ENCODE measurements at regions not wholly inside any gene's neighbourhood (a gene's known extent, or its start where the extent isn't known, plus 50 kb on each side); places are given as distances from the start of the nearest gene placed in this dataset.

GRCh38 chr1:86224651-86225310, 68.2 kb upstream of the COL24A1 start:
- no peaks in the 10 kb centered on the region for H3K9me3 ChIP-seq
- no peak overlapping the region for H3K4me3 ChIP-seq
- TF ChIP-seq, protein P1, sequence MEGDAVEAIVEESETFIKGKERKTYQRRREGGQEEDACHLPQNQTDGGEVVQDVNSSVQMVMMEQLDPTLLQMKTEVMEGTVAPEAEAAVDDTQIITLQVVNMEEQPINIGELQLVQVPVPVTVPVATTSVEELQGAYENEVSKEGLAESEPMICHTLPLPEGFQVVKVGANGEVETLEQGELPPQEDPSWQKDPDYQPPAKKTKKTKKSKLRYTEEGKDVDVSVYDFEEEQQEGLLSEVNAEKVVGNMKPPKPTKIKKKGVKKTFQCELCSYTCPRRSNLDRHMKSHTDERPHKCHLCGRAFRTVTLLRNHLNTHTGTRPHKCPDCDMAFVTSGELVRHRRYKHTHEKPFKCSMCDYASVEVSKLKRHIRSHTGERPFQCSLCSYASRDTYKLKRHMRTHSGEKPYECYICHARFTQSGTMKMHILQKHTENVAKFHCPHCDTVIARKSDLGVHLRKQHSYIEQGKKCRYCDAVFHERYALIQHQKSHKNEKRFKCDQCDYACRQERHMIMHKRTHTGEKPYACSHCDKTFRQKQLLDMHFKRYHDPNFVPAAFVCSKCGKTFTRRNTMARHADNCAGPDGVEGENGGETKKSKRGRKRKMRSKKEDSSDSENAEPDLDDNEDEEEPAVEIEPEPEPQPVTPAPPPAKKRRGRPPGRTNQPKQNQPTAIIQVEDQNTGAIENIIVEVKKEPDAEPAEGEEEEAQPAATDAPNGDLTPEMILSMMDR (IDR thresholded peaks at IDR 0.05): no peak
- H3K27ac ChIP-seq: peak overlapping the region in 1 of 10 donors; percentile 6
- H3K27me3 ChIP-seq: no peaks in the 10 kb centered on the region
- WGBS, 2 donors: 82 to 83% methylated on average over 5 of the region's 5 CpGs
- H3K4me1 ChIP-seq: no peaks in the 10 kb centered on the region
- DNase-seq (no peak), ATAC-seq (no peak)
- intact Hi-C loops (cut with DNase I): no loop called here
- no peaks in the 10 kb centered on the region for H3K36me3 ChIP-seq

DNA sequence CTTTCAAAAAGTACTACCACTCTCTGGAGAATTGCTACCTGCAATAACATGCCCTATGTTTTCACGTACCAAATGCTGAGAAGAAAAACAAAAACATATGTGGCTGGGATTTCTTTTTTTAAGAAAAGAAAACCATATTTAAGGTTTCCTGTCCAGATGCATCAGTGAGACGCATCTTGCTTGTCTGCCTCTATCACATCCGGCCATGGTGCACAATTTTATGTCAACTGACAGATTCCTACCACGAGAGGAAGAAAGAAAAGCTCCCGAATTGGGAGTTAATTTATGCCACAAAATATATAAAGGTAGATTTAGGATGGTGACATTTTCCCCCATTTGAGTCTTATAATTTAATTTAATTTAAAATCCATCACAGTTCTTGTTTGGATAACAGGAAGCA, 62.3 kb upstream of the COL24A1 start:
- Histone ChIP-seq H3K4me1 (no peaks in the 10 kb centered on the region), H3K36me3 (no peaks in the 10 kb centered on the region), H3K4me3 (no peak overlapping the region), H3K27ac (no peak overlapping the region), H3K9me3 (no peaks in the 10 kb centered on the region), H3K27me3 (no peaks in the 10 kb centered on the region)
- WGBS, 2 donors: 64 to 70% methylated on average over 5 of the region's 5 CpGs
- TF ChIP-seq, protein P1 (IDR thresholded peaks at IDR 0.05): no peak
- intact Hi-C loops (cut with DNase I): no loop called here
- ATAC-seq (no peak), DNase-seq (no peak)

DNA sequence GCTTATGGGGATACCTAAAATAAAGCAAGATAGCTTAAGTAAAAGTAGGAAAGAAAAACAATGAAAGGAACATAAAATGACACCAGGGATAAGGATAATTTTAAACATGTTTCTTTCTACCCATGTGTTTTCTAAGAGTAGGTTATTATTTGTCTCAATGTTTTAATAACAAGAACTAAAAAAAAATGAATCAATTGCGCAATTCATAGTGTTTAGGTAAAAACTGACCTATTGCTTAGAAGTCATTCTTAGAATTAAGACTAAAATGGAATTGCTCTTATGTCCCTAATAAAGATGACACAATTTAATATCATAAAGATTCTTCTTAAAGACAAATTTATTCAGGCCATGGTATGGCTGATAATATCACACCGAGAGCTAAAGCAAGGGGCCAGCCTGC, 58.0 kb upstream of the COL24A1 start:
- H3K4me3 ChIP-seq: no peak overlapping the region
- intact Hi-C loops (cut with DNase I): no loop called here
- H3K9me3 ChIP-seq: no peaks in the 10 kb centered on the region
- no peaks in the 10 kb centered on the region for H3K27me3 ChIP-seq
- 95 to 96% methylated on average over 2 of the region's 2 CpGs for WGBS, 2 donors
- no peak for ATAC-seq
- H3K27ac ChIP-seq: no peak overlapping the region
- H3K4me1 ChIP-seq: no peaks in the 10 kb centered on the region
- DNase-seq: no peak
- H3K36me3 ChIP-seq: no peaks in the 10 kb centered on the region
- TF ChIP-seq, protein P1 (IDR thresholded peaks at IDR 0.05): no peak

DNA sequence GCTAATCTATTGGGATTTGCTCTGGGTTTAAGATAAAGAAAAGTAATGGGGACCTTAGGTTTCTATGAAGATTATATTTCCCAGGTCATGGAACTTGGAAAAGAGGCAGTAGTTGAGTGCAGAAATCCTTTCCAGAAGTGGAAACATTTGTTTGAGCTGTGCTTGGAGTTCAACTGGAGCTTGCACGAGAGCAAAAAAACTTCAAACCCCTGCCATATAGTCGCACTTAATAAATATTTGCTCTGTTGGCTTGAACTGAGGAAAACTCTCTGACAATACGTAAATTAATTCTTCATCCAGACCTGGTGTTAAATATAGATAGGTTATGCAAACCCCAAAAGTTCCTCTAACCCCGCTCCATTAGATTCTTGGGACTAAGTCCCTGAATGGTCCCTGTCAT, 52.8 kb upstream of the COL24A1 start:
- TF ChIP-seq, protein P1 (IDR thresholded peaks at IDR 0.05): no peak
- Histone ChIP-seq H3K9me3 (no peaks in the 10 kb centered on the region), H3K27ac (no peak overlapping the region), H3K4me3 (no peak overlapping the region), H3K36me3 (no peaks in the 10 kb centered on the region), H3K27me3 (no peaks in the 10 kb centered on the region), H3K4me1 (peaks cover 0 to 9% (median 0%) of the 10 kb centered on the region in 9 donors)
- intact Hi-C loops (cut with DNase I): no loop called here
- ATAC-seq: no peak
- no peak for DNase-seq
- WGBS, 2 donors: 86 to 93% methylated on average over 4 of the region's 4 CpGs

Data from heart right ventricle (tissue), 16 donors.